Breast epithelium (tissue), 4 donors: ENCODE measurements at regions not wholly inside any gene's neighbourhood (a gene's known extent, or its start where the extent isn't known, plus 50 kb on each side); places are given as distances from the start of the nearest gene placed in this dataset.

Source experiments
- DNase-seq, 2 donors: peaks; one replicate each; pipeline ENCODE4 v3.0.0-alpha.2; 2019; ENCODE audit warnings: low spot score in 2 of 2
- H3K27ac ChIP-seq, 2 donors: fragments of 200-600 bp; sonication (generic) in 1 of 2; one replicate each; pipeline ENCODE4 v1.5.1; 2016 to 2019; ENCODE audit warnings: mild to moderate bottlenecking in 1 of 2
- H3K27me3 ChIP-seq, 2 donors: fragments of 200-600 bp; sonication (generic) in 1 of 2; one replicate each; pipeline versions ENCODE4 v1.5.1 to v1.6.0; 2017 to 2019; ENCODE audit warnings: control low read depth in 1 of 2, mild to moderate bottlenecking in 1 of 2
- H3K36me3 ChIP-seq: fragments of 200-600 bp; one replicate; pipeline ENCODE4 v1.5.1; 2019
- H3K4me1 ChIP-seq, 2 donors: fragments of 200-600 bp; sonication (generic); one replicate each; pipeline ENCODE4 v1.5.1; 2016 to 2019; ENCODE audit warnings: control low read depth in 1 of 2
- H3K4me3 ChIP-seq, 3 donors: fragments of 200-600 bp; sonication (generic); 1 replicate in 2 of 3; 2 replicates in 1 of 3; pipeline ENCODE4 v1.5.1; 2016 to 2019; ENCODE audit warnings: mild to moderate bottlenecking in 3 of 3, moderate library complexity in 2 of 3
- H3K9me3 ChIP-seq, 2 donors: fragments of 200-600 bp; sonication (generic) in 1 of 2; one replicate each; pipeline ENCODE4 v1.5.1; 2016 to 2019; ENCODE audit warnings: control low read depth in 1 of 2
- CTCF ChIP-seq, 3 donors: fragments of 450-650 bp; IDR thresholded peaks; one replicate each; pipeline ENCODE4 v1.5.1; 2016 to 2017; ENCODE audit warnings: antibody characterized with exemption in 3 of 3, mild to moderate bottlenecking in 3 of 3, moderate library complexity in 3 of 3
- POLR2A ChIP-seq: fragments of 450-650 bp; IDR thresholded peaks from one replicate; pipeline ENCODE4 v1.6.1; 2016; ENCODE audit warnings: antibody characterized with exemption, mild to moderate bottlenecking, moderate library complexity
- POLR2AphosphoS5 ChIP-seq, 3 donors: sonication (generic); formaldehyde crosslinking; IDR thresholded peaks; one replicate each; pipeline ENCODE4 v1.6.1; 2017; ENCODE audit warnings: antibody characterized with exemption in 3 of 3
- intact Hi-C: fragments of 100-400 bp; cut with DNase I; formaldehyde crosslinking; loops from one replicate; pipeline ENCODE4 v1.15.1; 2023; ENCODE audit warnings: low total_unique reads

GRCh38 chr3:106420628-106421027, 551.8 kb upstream of the CBLB start:
- DNase-seq, result no peak
- Histone ChIP-seq H3K9me3 (no peaks in the 10 kb centered on the region), H3K27ac (no peak overlapping the region), H3K36me3 (no peaks in the 10 kb centered on the region), H3K4me3 (no peak overlapping the region), H3K27me3 (no peaks in the 10 kb centered on the region), H3K4me1 (no peaks in the 10 kb centered on the region)
- TF ChIP-seq POLR2AphosphoS5 (IDR thresholded peaks at IDR 0.05) (no peak), CTCF (IDR thresholded peaks at IDR 0.05) (no peak), POLR2A (no peak)
- intact Hi-C loops, result no loop called here

GRCh38 chr3:106421426-106421825, 552.6 kb upstream of the CBLB start:
- no peaks in the 10 kb centered on the region for H3K9me3 ChIP-seq
- no peak for DNase-seq
- TF ChIP-seq POLR2A (no peak), CTCF (IDR thresholded peaks at IDR 0.05) (no peak), POLR2AphosphoS5 (IDR thresholded peaks at IDR 0.05) (no peak)
- intact Hi-C loops, result no loop called here
- H3K36me3 ChIP-seq, result no peaks in the 10 kb centered on the region
- no peak overlapping the region for H3K27ac ChIP-seq
- H3K27me3 ChIP-seq, result no peaks in the 10 kb centered on the region
- H3K4me3 ChIP-seq, result no peak overlapping the region
- H3K4me1 ChIP-seq, result no peaks in the 10 kb centered on the region

GRCh38 chr3:106421909-106422308, 553.1 kb upstream of the CBLB start:
- Histone ChIP-seq H3K27ac (no peak overlapping the region), H3K27me3 (no peaks in the 10 kb centered on the region), H3K36me3 (no peaks in the 10 kb centered on the region), H3K9me3 (no peaks in the 10 kb centered on the region), H3K4me1 (no peaks in the 10 kb centered on the region), H3K4me3 (no peak overlapping the region)
- DNase-seq, result no peak
- intact Hi-C loops, result no loop called here
- no peak for TF ChIP-seq CTCF (IDR thresholded peaks at IDR 0.05)
- TF ChIP-seq POLR2AphosphoS5 (IDR thresholded peaks at IDR 0.05), result no peak
- no peak for TF ChIP-seq POLR2A

GRCh38 chr3:106423321-106424225, 554.8 kb upstream of the CBLB start:
- TF ChIP-seq POLR2A (no peak), POLR2AphosphoS5 (IDR thresholded peaks at IDR 0.05) (no peak), CTCF (IDR thresholded peaks at IDR 0.05) (no peak)
- Histone ChIP-seq H3K36me3 (no peaks in the 10 kb centered on the region), H3K27me3 (no peaks in the 10 kb centered on the region), H3K4me3 (no peak overlapping the region), H3K27ac (no peak overlapping the region), H3K4me1 (no peaks in the 10 kb centered on the region), H3K9me3 (no peaks in the 10 kb centered on the region)
- intact Hi-C loops, result no loop called here
- DNase-seq, result no peak

- no peak overlapping the region for H3K27ac ChIP-seq
- DNase-seq, result no peak
- no peak overlapping the region for H3K4me3 ChIP-seq
- H3K4me1 ChIP-seq, result no peaks in the 10 kb centered on the region
- intact Hi-C loops, result loop anchor here (5.0 kb wide), 1 partner anchor 848 kb away; no protein-coding TSS in a partner anchor
- H3K27me3 ChIP-seq, result no peaks in the 10 kb centered on the region
- H3K9me3 ChIP-seq, result no peaks in the 10 kb centered on the region
- H3K36me3 ChIP-seq, result no peaks in the 10 kb centered on the region
- TF ChIP-seq CTCF (IDR thresholded peaks at IDR 0.05) (no peak), POLR2AphosphoS5 (IDR thresholded peaks at IDR 0.05) (no peak), POLR2A (no peak)
These were observed 556.2 kb upstream of the CBLB start for GRCh38 chr3:106425026-106425425.
